ENCODE measurements at regions not wholly inside any gene's neighbourhood (a gene's known extent, or its start where the extent isn't known, plus 50 kb on each side); places are given as distances from the start of the nearest gene placed in this dataset.

- no peak for TF ChIP-seq CTCF (IDR thresholded peaks at IDR 0.05)
- TF ChIP-seq POLR2A (IDR thresholded peaks at IDR 0.05): no peak
Observed at GRCh38 chr5:152844713-152845112, 439.6 kb upstream of the NMUR2 start.

All from lower leg skin (tissue), 3 donors.